ENCODE measurements at regions not wholly inside any gene's neighbourhood (a gene's known extent, or its start where the extent isn't known, plus 50 kb on each side); places are given as distances from the start of the nearest gene placed in this dataset.

DNA sequence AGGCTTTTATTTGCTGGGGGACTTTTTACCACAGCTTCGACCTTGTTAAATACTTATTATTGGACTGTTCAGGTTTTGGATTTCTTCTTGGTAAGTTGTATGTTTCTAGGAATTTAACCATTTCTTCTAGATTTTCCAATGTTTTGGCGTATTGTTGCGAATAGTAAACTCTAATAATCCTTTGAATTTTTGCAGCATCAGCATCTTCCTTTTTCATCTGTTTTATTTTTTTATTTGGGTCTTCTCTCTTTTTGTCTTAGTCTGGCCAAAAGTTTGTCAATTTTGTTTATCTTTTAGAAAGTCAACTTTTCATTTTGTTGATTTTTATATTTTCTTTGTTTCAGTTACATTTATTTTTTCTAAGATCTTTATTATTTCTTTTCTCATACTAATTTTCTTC, 1272.0 kb downstream of the HACE1 start:
- TF ChIP-seq, protein P1, sequence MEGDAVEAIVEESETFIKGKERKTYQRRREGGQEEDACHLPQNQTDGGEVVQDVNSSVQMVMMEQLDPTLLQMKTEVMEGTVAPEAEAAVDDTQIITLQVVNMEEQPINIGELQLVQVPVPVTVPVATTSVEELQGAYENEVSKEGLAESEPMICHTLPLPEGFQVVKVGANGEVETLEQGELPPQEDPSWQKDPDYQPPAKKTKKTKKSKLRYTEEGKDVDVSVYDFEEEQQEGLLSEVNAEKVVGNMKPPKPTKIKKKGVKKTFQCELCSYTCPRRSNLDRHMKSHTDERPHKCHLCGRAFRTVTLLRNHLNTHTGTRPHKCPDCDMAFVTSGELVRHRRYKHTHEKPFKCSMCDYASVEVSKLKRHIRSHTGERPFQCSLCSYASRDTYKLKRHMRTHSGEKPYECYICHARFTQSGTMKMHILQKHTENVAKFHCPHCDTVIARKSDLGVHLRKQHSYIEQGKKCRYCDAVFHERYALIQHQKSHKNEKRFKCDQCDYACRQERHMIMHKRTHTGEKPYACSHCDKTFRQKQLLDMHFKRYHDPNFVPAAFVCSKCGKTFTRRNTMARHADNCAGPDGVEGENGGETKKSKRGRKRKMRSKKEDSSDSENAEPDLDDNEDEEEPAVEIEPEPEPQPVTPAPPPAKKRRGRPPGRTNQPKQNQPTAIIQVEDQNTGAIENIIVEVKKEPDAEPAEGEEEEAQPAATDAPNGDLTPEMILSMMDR (IDR thresholded peaks at IDR 0.05): no peak
- no peak for TF ChIP-seq CREM (CRISPR knock-in tag; IDR thresholded peaks at IDR 0.05)
- no peak for TF ChIP-seq MXD4 (CRISPR knock-in tag; IDR thresholded peaks at IDR 0.05; ENCODE audit: borderline replicate concordance)
- TF ChIP-seq, protein P2, sequence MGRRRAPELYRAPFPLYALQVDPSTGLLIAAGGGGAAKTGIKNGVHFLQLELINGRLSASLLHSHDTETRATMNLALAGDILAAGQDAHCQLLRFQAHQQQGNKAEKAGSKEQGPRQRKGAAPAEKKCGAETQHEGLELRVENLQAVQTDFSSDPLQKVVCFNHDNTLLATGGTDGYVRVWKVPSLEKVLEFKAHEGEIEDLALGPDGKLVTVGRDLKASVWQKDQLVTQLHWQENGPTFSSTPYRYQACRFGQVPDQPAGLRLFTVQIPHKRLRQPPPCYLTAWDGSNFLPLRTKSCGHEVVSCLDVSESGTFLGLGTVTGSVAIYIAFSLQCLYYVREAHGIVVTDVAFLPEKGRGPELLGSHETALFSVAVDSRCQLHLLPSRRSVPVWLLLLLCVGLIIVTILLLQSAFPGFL (CRISPR knock-in tag; IDR thresholded peaks at IDR 0.05; ENCODE audit: borderline replicate concordance): no peak
- no peak for TF ChIP-seq ETV6 (CRISPR knock-in tag; IDR thresholded peaks at IDR 0.05)
- TF ChIP-seq, protein P3, sequence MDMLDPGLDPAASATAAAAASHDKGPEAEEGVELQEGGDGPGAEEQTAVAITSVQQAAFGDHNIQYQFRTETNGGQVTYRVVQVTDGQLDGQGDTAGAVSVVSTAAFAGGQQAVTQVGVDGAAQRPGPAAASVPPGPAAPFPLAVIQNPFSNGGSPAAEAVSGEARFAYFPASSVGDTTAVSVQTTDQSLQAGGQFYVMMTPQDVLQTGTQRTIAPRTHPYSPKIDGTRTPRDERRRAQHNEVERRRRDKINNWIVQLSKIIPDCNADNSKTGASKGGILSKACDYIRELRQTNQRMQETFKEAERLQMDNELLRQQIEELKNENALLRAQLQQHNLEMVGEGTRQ (CRISPR knock-in tag; IDR thresholded peaks at IDR 0.05): no peak

Measured in WTC11 (cell line).